Dermis microvascular lymphatic vessel endothelial cell (primary cell): ENCODE measurements at regions not wholly inside any gene's neighbourhood (a gene's known extent, or its start where the extent isn't known, plus 50 kb on each side); places are given as distances from the start of the nearest gene placed in this dataset.

Experiments used
- DNase-seq, 2 donors: peaks; one replicate each; pipeline versions ENCODE4 v3.0.0 to v3.0.0-alpha.2; 2010; ENCODE audit warnings: low read depth in 2 of 2

DNA sequence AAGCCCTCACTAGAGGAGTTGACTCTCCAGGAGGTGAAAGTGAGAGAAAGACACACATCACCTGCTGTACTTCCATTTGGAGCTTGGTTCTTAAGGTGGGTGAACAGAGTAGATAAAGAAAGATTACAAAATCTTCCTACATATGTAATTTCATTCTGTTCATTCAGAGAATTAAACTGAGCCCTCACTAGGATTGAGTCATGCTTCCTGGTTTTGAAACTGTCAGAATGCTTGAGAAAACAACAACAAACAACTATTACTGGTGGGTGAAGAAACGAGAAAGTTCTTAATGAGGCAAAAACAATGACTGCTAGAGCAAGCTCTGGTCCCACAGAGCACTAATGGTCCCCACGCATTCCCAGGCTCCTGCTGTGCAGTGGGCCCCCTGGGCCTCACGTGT, 841.7 kb downstream of the VRK1 start:
- no peak for DNase-seq

DNA sequence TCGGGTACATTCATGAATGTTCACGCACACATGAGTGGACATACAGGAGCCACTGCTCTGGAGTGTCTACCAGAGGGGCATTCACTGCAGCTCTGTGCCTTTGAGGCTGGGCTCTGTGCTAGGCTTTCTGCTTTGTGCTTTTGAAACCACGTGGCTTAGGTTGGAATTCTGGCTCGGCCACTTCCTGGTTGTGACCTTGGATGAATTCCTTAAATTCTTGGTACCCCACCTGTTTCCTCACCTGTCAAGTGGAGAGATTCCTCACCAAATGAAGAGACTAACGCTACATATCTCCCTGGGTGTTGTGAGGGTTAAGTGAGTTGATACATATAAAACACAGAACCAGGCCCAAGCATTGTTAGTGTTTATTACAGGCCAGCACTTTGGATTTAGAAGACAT, 842.8 kb downstream of the VRK1 start:
- no peak for DNase-seq

DNA sequence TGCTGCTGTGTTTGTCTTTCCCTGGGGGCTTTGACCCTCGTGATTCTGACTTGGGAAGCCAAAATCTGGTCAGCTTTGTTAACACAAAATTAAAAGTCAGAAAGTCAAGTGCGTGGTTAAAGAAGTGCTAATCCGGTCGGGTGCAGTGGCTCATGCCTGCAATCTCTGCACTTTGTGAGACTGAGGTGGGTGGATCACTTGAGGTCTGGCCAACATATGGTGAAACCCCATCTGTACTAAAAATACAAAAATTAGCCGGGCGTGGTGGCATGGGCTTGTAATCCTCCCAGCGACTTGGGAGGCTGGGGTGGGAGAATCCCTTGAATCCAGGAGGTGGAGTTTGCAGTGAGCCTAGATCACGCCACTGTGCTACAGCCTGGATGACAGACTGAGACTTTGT, 844.6 kb downstream of the VRK1 start:
- no peak for DNase-seq

DNA sequence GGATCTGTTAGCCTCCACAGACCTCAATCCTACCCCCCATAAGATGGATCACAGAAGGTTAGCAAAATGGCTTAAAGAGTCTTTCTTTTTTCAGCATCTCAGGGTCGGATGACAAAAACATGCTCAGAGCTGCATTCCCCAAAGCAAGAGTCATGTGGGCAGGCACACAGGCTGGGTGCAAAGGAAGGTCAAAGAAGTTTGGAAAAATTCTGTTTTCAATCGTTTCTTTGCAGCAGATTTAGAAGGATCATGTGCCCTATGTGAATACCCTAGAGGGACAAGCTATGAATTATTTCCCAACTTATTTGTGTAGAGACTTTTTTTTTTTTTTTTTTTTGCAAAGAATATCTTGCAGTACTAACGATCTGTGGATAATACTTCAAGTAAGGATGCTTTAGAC, 845.4 kb downstream of the VRK1 start:
- DNase-seq = no peak

DNA sequence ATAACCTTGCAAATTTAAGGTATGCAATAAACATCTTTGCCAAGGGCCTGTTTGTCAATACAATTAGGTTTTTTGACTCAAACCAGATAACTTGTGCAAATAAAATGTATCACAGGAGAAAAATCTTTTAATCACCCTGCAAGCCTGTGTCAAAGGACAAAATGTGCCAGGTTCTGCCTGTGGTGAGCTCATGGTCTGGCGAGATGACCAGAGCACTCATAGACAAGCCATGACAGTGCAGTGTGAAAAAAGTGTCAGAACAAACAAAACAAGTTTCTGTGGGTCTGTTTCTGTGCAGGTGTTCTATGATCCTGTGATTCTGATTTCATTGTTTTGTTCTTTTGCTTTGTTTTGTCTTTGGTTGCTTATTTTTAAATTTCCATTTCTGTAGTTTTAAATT, 847.2 kb downstream of the VRK1 start:
- DNase-seq = no peak

DNA sequence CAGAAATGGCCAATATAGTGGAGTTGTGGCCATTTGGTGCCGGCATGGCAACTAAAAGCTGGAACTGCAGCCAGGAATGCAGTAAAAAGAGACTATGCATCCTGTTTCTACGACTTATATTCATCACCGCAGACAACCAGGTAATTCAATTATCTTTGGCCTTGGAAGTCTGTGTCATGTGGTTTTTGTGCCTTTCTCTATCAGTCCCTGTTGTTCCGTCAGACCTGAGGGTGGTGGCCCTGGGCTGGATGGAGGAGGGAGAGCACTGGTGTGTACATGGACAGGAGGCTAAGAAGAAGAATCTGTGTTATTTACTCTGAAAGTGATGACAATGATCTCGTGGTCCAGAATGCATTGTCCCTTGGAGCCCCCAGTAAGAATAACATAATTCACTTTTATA, 852.6 kb downstream of the VRK1 start:
- DNase-seq = no peak

DNA sequence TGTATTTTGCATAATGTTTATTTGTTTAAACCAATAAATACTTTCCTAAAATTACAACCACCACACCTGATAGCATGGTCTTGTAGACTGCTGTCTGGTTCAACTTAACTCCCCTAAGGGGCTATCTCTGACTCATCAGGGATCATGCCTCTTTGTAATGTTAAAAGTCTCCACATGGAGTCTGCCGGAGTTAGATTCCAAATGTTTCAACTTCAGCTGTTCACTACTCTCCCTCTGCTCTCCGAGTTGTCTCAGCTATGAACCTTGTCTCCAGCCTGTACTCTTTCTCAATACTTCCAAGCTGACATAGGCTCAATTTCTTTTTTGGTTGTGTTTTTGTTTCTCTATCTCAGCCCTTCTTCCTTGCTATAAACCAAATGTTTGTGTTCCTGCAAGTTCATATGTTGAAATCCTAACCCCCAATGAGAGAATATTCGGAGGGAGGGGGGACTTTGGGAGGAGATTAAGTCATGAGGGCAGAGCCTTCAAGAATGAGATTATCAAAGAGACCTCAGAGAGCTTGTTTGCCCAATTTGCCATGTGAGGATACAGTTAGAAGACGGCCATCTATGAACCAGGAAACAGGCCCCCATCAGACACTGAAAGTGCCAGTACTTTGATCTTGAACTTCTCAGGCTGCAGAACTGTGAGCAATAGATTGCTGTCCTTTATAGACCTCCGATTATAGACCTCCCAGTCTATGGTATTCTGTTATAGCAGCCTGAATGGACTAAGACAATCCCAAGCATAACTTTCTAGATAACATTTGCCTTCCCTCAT, 858.2 kb downstream of the VRK1 start:
- no peak for DNase-seq

DNA sequence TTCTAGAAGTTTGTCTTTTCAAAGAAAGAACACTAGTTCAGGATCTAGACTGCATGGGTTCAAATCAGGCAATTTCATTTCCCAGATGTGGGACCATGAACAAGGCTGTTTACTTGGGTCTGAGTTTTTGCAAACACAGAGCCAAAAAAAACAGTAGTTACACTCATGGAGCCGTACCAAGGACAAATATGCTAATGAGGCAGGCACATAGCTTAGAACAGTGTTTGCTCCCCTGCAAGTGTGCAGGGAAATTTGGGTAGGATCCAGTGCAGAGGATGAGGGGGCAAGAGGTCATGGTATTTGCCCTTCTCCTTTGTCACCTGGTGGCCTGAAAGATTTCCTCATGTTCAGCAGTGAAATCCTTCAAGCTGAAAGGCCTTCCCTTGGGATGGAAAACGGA, 860.4 kb downstream of the VRK1 start:
- no peak for DNase-seq

DNA sequence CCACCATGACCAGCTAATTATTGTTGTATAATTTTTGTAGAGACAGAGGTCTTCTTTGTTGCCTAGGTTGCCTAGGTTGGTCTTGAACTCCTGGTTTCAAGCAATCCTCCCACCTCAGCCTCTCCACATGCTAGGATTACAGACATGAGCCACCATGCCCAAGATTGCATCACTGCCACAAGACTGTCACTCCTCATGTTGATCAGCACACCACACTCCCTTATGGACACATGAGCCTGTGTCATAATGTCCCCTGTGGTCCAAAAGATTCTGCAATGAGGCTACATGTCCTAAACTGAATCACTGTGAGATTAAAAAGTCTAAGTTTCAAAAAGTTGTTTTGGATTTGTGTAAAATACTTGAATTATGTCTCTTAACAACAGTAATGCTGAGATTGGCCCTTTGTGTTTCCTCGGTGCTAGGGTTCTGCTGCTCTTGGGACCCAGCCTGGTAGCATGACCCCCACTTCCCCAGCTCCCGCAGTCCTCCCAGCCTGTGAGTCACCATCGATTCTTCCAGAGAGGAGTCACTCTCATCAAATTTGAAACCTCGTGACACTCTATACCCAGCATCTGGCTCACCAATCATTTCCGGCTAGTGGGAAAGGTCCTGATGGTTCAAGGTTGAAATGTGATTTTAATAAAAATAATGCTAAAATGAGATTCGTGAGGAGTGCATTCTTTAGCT, 890.9 kb downstream of the VRK1 start:
- no peak for DNase-seq

DNA sequence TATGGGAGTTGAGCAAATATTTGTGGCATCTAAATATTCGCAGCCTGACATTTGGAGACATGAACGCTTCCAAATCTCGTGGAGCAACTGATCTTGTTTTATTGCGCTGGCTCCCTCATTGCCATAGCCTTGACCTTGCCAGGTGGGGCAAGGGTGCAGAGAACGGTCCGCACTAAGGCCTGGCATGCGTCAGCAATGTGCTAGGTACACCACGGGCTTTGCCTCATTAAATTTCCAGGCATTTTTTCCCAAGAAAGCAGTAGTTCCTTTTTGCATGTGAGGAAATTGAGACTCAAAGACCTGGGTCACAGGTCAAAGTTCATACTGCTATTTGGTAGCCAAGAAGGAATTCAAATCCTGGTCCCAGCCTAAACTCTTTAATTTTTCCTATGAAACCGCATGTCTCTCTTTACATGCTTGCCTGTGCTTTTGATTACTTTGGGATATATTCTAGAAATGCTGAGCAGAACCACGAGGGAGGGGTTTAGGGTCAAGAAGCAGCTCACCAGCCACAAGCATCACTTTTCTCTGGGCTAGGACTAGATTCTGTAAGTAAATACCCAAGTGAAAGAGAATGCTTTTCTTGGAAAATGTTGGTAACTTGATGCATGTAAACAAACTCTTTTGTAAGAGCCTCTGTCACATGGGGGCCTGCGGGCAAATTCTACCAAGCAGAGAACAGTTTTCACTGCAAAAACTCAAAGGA, 891.6 kb downstream of the VRK1 start:
- no peak for DNase-seq

DNA sequence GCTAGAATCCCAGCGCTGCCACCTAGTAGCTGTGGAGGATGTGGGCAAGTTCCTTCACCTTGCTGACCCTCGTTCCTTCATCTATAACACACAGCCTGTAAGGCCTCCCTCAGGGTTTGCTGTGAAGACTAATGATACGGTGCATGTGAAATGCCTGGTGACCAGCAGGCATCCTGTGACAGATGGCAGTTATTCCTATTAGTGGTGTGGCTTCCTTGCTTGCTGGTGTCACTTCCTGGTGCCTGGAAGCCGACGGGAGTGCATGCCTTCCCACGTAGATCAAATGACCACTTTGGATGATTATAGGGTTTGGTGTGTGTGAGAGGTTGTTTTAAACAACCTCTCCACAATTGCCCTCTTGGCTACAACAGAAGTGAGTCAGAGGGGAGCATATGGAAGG, 894.9 kb downstream of the VRK1 start:
- no peak for DNase-seq

DNA sequence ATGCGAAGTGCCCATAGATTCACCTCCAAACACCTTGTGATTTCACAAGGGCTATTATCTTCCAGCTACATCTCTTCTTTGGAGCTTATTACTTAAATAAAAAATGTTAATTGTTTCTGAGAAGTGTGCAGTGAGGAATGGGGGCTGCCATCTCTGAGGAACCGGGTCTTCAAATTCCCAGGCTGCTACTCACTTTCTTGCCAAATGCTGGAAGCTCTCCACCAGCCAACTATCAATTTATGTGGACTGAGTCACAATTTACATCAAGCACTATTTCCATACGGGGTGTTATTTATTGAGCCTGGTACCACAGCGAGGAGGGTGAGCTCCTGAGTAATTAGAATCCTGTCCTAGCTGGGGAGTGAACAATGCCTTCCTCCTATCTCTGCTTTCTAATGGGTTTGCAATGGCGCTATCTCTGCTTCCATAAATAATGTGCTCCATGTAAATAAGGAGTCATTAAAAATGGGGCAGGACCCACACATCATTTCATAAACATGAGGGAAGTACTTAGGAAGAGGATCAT, 898.3 kb downstream of the VRK1 start:
- DNase-seq = no peak

DNA sequence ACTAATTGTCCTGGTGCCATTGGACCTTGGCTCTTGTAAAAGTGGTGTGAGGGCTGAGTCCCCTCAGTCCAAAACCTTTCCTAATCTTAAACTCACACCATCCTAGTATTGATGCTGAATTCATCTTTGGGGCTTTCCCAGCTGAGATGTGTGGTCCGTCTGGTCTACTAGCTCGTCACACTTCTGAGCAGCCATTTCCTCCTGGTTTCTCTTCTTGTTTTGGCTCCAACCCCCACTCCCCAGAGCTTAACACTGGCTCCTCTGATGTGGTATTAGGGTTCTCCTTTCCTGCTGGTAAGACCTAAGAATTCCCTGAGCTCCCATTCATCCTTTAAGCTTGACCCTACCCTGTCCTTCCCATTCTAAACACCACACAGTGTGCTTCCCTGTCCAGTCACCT, 900.6 kb downstream of the VRK1 start:
- no peak for DNase-seq

DNA sequence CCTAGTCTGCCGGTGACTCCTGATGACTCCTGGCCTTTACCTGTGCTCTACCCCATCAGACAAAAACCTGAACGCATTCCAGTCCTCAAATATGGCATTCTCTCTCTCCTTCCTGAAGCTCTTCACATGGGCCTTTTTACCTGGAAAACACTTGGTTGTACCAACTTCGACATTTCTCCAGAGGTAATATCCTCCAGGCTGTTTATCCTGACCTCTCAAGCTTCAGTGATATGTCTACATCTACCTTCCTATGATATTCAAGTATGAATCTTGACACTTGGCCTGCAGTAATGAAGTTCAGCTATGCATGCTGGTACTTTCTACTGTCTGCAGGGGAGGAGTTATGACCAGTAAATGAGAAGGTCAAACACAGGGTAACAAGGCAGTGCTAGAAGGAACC, 901.8 kb downstream of the VRK1 start:
- no peak for DNase-seq

DNA sequence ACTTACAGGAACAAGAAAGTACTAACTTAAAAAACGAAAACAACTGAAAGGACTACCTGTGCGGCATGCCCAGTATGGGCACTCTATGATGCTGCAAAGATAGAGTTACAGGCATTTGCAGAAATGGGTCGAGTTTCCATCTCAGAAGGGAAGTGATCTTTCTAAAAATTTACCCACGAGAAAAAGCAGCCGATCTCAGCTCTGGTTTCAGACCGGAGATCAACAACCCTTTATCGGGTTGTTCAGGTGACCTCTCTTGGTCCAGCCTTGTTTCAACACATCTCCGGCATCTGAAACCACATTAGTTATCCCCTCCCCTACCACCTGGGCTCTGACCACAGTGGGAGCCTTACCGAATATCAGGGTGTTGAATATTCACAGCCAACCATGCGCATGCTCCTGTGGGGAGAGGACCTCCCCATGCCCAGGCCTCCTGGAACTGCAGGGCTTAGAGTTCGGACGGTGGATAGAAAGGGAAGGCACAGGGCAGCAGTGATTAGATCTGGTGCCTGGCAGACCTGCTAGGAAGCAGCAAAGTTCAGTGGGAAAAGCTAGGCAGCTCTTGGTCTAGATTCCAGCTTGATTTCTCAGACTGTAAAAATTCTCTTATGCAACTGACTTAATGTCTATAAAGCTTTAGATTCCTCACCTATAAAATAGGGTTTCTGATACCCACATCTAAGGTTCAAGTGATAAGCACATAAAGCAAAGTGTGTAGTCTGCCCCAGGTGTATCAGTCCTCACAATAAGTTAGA, 906.0 kb downstream of the VRK1 start:
- DNase-seq = no peak

DNA sequence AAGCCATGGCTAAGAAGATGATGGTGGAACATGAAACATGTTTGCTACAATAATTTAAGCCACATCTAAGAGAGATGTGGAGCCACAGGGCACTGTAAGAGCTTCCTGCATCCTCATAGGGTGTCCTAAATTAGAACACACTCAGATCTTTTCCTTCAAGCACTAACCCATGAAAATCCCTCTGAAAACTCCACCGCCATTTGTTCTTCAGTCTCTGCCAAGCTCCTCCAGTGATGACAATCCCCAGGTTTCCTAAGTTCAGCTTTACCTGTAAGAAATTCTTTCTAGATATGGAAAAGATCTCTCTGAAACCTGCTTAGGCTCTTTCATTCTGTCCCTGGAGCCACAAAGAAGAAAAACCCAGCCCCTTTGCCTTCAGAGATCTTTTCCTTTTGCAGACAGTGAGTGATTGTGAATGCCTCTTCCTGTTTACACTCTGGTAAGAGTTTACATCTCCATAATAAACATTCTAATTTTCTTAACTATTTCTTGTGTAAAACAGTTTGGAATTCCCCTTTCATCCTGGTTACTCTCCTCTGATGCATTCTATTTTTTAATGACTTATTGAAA, 907.2 kb downstream of the VRK1 start:
- no peak for DNase-seq

DNA sequence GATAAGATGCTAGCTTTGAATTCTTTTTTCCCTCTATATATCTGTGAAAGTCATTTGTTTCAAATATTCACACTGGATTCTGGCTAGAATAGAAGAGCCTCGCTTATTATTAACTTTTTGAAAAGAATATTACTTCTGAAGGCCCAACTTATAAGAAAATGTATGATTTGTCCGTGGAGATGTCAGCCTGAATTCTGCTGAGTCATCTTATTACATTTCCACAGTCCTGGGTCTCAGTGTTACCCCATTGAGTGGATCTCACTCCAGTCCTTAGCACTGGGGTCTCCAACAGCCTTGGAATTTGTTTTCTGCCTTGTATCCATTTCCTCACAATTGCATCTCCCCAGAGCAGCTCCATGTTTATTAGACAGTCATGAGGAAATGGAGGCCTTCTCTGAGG, 907.9 kb downstream of the VRK1 start:
- no peak for DNase-seq

DNA sequence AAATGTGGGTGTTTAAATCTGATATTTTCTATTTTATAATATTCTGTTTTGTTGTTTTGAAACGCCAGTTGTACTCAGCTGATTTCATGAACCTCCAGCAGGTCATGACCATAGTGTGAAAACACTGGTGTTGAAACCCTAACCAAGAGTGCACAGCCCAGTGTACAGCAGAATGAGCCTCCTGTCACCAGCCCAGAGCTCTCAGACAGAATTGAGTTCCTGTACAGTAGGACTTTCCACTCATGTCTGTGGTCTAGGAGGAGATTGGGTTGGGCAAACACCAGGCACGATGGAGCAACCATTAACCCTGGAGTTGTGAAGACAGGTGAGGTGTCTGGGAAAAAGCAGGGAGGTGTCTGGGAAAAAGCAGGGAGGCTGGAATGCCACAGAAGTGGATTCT, 908.8 kb downstream of the VRK1 start:
- DNase-seq = no peak

DNA sequence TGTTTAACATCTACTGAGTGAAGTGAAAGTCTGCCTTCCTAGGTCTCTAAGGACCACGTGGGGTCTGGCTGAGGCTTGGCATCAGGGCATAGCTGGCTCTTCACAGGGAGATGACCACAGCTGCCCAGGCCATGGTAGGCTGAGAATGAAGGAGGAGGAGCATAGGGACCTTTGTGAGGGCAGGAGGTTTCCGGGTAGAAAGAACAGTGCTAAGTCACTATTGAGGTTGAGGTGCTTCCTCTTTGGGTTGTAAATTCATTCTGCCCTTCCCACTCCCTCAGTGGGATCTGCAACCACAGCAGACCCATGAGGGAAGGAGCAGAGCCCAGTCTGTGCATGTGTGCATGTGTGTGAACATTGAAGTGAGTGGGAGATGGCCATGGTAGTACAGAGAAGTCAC, 909.6 kb downstream of the VRK1 start:
- DNase-seq = no peak

DNA sequence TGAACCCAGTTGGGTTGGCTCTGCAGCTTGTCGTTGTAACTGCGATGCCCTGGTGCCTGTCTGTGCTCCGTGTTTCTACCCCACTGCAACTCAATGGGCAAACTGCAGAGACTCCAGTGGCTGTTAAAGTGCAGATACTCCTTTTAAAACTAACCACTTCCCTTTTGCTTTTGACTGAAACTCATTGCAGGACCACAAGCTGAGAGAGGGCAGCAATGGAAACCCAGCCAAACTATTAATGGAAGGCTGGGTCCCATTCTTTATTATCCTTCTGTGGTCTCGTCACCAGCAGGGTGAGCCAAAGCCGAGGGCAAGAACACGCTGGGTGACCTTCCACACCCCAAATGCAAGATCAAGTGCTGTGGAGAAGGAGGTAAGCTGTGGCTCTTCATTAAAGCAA, 910.4 kb downstream of the VRK1 start:
- no peak for DNase-seq

DNA sequence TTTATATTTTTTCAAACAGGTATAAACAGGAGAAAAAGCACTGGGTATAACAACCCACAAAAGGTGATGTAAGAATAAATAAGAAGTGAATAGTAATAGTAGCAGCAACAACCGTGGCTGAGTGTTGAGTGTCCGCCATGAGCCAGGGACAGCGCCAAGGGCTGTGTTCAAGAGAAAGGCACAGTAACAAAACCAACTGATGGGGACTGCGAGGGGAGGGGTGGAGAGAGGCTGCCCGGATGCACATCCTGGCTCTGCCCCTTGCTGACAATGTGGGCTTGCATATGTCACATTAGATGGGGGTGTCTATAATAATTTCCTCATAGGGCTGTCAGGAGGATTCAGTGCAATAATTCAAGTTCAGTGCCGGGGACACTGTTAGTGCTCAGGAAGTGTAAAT, 912.4 kb downstream of the VRK1 start:
- DNase-seq = no peak

DNA sequence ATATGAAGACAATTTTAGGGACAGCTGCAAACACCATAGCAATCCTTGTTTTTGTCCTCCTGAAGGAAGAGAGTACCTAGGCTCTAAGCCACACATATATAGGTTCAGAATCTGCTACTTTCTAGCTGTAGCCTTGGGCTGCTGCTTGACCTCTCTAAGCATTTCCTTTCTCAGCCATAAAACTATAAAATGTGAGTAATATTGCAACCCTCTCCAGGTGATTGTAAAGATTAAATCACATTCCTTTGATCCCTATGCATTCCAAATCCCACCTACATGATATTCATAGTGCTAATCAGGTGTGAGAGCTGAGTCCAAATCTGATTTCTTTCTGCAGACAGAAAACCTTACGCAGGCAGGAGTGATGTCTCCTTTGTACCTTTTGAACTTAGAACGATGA, 913.5 kb downstream of the VRK1 start:
- DNase-seq = no peak
